SU-DHL-6 (cell line): ENCODE measurements at regions not wholly inside any gene's neighbourhood (a gene's known extent, or its start where the extent isn't known, plus 50 kb on each side); places are given as distances from the start of the nearest gene placed in this dataset.

Experiments used
- CTCF ChIP-seq: fragments of 200-600 bp; sonication (generic); IDR thresholded peaks from one replicate; pipeline ENCODE4 v1.5.1; 2017; ENCODE audit warnings: antibody characterized with exemption, mild to moderate bottlenecking, low read length, moderate library complexity; ENCODE audit not compliant: insufficient read depth, poor library complexity, severe bottlenecking
- EZH2phosphoT487 ChIP-seq: fragments of 200-600 bp; sonication (generic), shearing (Covaris generic); conservative IDR thresholded peaks from 2 replicates; pipeline ENCODE4 v1.6.1; 2018; ENCODE audit warnings: mild to moderate bottlenecking, antibody characterized with exemption, low read length, moderate library complexity, mixed read lengths

- TF ChIP-seq CTCF (no peak), EZH2phosphoT487 (no peak)
Observed at GRCh38 chr4:138452826-138453225, 210.7 kb upstream of the SLC7A11 start.
